Tibial artery (tissue), 4 donors: ENCODE measurements at regions not wholly inside any gene's neighbourhood (a gene's known extent, or its start where the extent isn't known, plus 50 kb on each side); places are given as distances from the start of the nearest gene placed in this dataset.

Source experiments
- DNase-seq, 2 donors: peaks; one replicate each; pipeline ENCODE4 v3.0.0-alpha.2; 2019
- H3K27ac ChIP-seq, 2 donors: fragments of 200-600 bp; sonication (generic) in 1 of 2; 1 replicate in 1 of 2; 2 replicates in 1 of 2; pipeline ENCODE4 v1.5.1; 2018 to 2019; ENCODE audit warnings: mild to moderate bottlenecking in 1 of 2
- H3K27me3 ChIP-seq, 2 donors: fragments of 200-600 bp; sonication (generic) in 1 of 2; one replicate each; pipeline versions ENCODE4 v1.5.1 to v1.6.0; 2016 to 2019
- H3K36me3 ChIP-seq, 3 donors: fragments of 200-600 bp; sonication (generic) in 2 of 3; one replicate each; pipeline ENCODE4 v1.5.1; 2016 to 2019; ENCODE audit warnings: mild to moderate bottlenecking in 2 of 3
- H3K4me1 ChIP-seq, 4 donors: fragments of 200-600 bp; sonication (generic) in 2 of 4; 1 replicate in 3 of 4; 2 replicates in 1 of 4; pipeline ENCODE4 v1.5.1; 2016 to 2019
- H3K4me3 ChIP-seq, 2 donors: fragments of 200-600 bp; sonication (generic) in 1 of 2; 1 replicate in 1 of 2; 2 replicates in 1 of 2; pipeline ENCODE4 v1.5.1; 2018 to 2019; ENCODE audit warnings: mild to moderate bottlenecking in 2 of 2
- H3K9me3 ChIP-seq, 3 donors: fragments of 200-600 bp; sonication (generic) in 1 of 3; one replicate each; pipeline ENCODE4 v1.5.1; 2016 to 2019
- CTCF ChIP-seq, 2 experiments: fragments of 200-600 bp in 1 of 2; fragments of 450-650 bp in 1 of 2; IDR thresholded peaks; one replicate each; pipeline ENCODE4 v1.5.1; 2017 to 2019; ENCODE audit warnings: antibody characterized with exemption in 2 of 2, mild to moderate bottlenecking in 1 of 2, moderate library complexity in 1 of 2
- intact Hi-C: fragments of 100-400 bp; cut with DNase I; formaldehyde crosslinking; loops from one replicate; pipeline ENCODE4 v1.15.0; 2023; ENCODE audit warnings: low total_unique reads

GRCh38 chr12:115259968-115260747 is 576.2 kb upstream of the TBX3 start:
- no peaks in the 10 kb centered on the region for H3K36me3 ChIP-seq
- TF ChIP-seq CTCF (IDR thresholded peaks at IDR 0.05): no peak
- no peaks in the 10 kb centered on the region for H3K4me1 ChIP-seq
- no peak for DNase-seq
- intact Hi-C loops: no loop called here
- H3K27ac ChIP-seq: no peak overlapping the region
- H3K27me3 ChIP-seq: no peaks in the 10 kb centered on the region
- H3K9me3 ChIP-seq: no peaks in the 10 kb centered on the region
- H3K4me3 ChIP-seq: no peak overlapping the region

GRCh38 chr12:115257791-115258190 is 573.8 kb upstream of the TBX3 start:
- no peak for DNase-seq
- Histone ChIP-seq H3K27ac (no peak overlapping the region), H3K4me1 (no peaks in the 10 kb centered on the region), H3K27me3 (no peaks in the 10 kb centered on the region), H3K9me3 (no peaks in the 10 kb centered on the region), H3K4me3 (no peak overlapping the region), H3K36me3 (no peaks in the 10 kb centered on the region)
- TF ChIP-seq CTCF (IDR thresholded peaks at IDR 0.05): no peak
- intact Hi-C loops: no loop called here

- Histone ChIP-seq H3K4me1 (no peaks in the 10 kb centered on the region), H3K36me3 (no peaks in the 10 kb centered on the region), H3K9me3 (no peaks in the 10 kb centered on the region), H3K27ac (no peak overlapping the region), H3K27me3 (no peaks in the 10 kb centered on the region), H3K4me3 (no peak overlapping the region)
- no peak for DNase-seq
- no peak for TF ChIP-seq CTCF (IDR thresholded peaks at IDR 0.05)
- intact Hi-C loops: no loop called here
Measured at GRCh38 chr12:115255962-115256361, 572.0 kb upstream of the TBX3 start.

- no peaks in the 10 kb centered on the region for H3K27me3 ChIP-seq
- H3K4me1 ChIP-seq: no peaks in the 10 kb centered on the region
- no peak for TF ChIP-seq CTCF (IDR thresholded peaks at IDR 0.05)
- no peak for DNase-seq
- H3K9me3 ChIP-seq: no peaks in the 10 kb centered on the region
- H3K36me3 ChIP-seq: no peaks in the 10 kb centered on the region
- intact Hi-C loops: no loop called here
- H3K27ac ChIP-seq: no peak overlapping the region
- H3K4me3 ChIP-seq: no peak overlapping the region
Measured at GRCh38 chr12:115255257-115255656, 571.3 kb upstream of the TBX3 start.

GRCh38 chr12:115253049-115253448 is 569.1 kb upstream of the TBX3 start:
- H3K27me3 ChIP-seq: no peaks in the 10 kb centered on the region
- H3K4me1 ChIP-seq: no peaks in the 10 kb centered on the region
- H3K36me3 ChIP-seq: no peaks in the 10 kb centered on the region
- no peak for TF ChIP-seq CTCF (IDR thresholded peaks at IDR 0.05)
- intact Hi-C loops: no loop called here
- no peak overlapping the region for H3K27ac ChIP-seq
- DNase-seq: no peak
- H3K9me3 ChIP-seq: no peaks in the 10 kb centered on the region
- no peak overlapping the region for H3K4me3 ChIP-seq
